ENCODE measurements at regions not wholly inside any gene's neighbourhood (a gene's known extent, or its start where the extent isn't known, plus 50 kb on each side); places are given as distances from the start of the nearest gene placed in this dataset.

GRCh38 chr6:145331066-145331465 lies 404.3 kb downstream of the EPM2A start (continued):
- TF ChIP-seq, protein P1, sequence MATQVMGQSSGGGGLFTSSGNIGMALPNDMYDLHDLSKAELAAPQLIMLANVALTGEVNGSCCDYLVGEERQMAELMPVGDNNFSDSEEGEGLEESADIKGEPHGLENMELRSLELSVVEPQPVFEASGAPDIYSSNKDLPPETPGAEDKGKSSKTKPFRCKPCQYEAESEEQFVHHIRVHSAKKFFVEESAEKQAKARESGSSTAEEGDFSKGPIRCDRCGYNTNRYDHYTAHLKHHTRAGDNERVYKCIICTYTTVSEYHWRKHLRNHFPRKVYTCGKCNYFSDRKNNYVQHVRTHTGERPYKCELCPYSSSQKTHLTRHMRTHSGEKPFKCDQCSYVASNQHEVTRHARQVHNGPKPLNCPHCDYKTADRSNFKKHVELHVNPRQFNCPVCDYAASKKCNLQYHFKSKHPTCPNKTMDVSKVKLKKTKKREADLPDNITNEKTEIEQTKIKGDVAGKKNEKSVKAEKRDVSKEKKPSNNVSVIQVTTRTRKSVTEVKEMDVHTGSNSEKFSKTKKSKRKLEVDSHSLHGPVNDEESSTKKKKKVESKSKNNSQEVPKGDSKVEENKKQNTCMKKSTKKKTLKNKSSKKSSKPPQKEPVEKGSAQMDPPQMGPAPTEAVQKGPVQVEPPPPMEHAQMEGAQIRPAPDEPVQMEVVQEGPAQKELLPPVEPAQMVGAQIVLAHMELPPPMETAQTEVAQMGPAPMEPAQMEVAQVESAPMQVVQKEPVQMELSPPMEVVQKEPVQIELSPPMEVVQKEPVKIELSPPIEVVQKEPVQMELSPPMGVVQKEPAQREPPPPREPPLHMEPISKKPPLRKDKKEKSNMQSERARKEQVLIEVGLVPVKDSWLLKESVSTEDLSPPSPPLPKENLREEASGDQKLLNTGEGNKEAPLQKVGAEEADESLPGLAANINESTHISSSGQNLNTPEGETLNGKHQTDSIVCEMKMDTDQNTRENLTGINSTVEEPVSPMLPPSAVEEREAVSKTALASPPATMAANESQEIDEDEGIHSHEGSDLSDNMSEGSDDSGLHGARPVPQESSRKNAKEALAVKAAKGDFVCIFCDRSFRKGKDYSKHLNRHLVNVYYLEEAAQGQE (IDR thresholded peaks at IDR 0.05), result no peak
- TF ChIP-seq, protein P2, sequence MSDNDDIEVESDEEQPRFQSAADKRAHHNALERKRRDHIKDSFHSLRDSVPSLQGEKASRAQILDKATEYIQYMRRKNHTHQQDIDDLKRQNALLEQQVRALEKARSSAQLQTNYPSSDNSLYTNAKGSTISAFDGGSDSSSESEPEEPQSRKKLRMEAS (IDR thresholded peaks at IDR 0.05), result no peak
- no peak for TF ChIP-seq YY1 (IDR thresholded peaks at IDR 0.05)

- Histone ChIP-seq H3K9ac (ENCODE audit: low read depth in 1 of 2, low read length in 2 of 2) (no peak overlapping the region), H3K4me3 (ENCODE audit: low read depth in 1 of 3, low read length in 3 of 3) (no peak overlapping the region), H3K4me1 (ENCODE audit: control insufficient read depth in 4 of 4, insufficient read depth in 4 of 4, low read length in 3 of 4) (no peaks in the 10 kb centered on the region), H3K27me3 (ENCODE audit: control insufficient read depth in 4 of 4, insufficient read depth in 4 of 4, low read length in 3 of 4) (no peaks in the 10 kb centered on the region), H3K36me3 (ENCODE audit: control insufficient read depth in 4 of 4, insufficient read depth in 3 of 4, low read depth in 1 of 4, low read length in 3 of 4) (no peaks in the 10 kb centered on the region), H3K9me3 (ENCODE audit: control insufficient read depth in 4 of 4, low read length in 3 of 4) (no peaks in the 10 kb centered on the region), H3K27ac (ENCODE audit: low read depth in 1 of 2, low read length in 2 of 2) (no peak overlapping the region)
- TF ChIP-seq RXRA (IDR thresholded peaks at IDR 0.05), result no peak
- no peak for TF ChIP-seq EGR1 (IDR thresholded peaks at IDR 0.05; ENCODE audit: low read depth in 2 of 2)
- TF ChIP-seq ZBTB33 (IDR thresholded peaks at IDR 0.05), result no peak
- TF ChIP-seq YY1 (IDR thresholded peaks at IDR 0.05), result no peak
- TF ChIP-seq, protein P3, sequence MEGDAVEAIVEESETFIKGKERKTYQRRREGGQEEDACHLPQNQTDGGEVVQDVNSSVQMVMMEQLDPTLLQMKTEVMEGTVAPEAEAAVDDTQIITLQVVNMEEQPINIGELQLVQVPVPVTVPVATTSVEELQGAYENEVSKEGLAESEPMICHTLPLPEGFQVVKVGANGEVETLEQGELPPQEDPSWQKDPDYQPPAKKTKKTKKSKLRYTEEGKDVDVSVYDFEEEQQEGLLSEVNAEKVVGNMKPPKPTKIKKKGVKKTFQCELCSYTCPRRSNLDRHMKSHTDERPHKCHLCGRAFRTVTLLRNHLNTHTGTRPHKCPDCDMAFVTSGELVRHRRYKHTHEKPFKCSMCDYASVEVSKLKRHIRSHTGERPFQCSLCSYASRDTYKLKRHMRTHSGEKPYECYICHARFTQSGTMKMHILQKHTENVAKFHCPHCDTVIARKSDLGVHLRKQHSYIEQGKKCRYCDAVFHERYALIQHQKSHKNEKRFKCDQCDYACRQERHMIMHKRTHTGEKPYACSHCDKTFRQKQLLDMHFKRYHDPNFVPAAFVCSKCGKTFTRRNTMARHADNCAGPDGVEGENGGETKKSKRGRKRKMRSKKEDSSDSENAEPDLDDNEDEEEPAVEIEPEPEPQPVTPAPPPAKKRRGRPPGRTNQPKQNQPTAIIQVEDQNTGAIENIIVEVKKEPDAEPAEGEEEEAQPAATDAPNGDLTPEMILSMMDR (IDR thresholded peaks at IDR 0.05; ENCODE audit: low read depth, low read length, missing input control), result no peak
- no peak for TF ChIP-seq TAF1 (conservative IDR thresholded peaks at IDR 0.05)
- TF ChIP-seq ATF3 (IDR thresholded peaks at IDR 0.05), result no peak
- TF ChIP-seq GABPA (IDR thresholded peaks at IDR 0.05 in 1 of 2, conservative IDR thresholded peaks at IDR 0.05 in 1 of 2), result no peak
- no peak for TF ChIP-seq NR2F2 (IDR thresholded peaks at IDR 0.05)
- no peak for TF ChIP-seq FOXA2 (IDR thresholded peaks at IDR 0.05)
- TF ChIP-seq, protein P1 (IDR thresholded peaks at IDR 0.05), result no peak
- TF ChIP-seq FOXA1 (IDR thresholded peaks at IDR 0.05), result no peak
- TF ChIP-seq HNF4A (conservative IDR thresholded peaks at IDR 0.05), result no peak
- TF ChIP-seq, protein P2 (IDR thresholded peaks at IDR 0.05), result no peak
- no peak for TF ChIP-seq SP1 (IDR thresholded peaks at IDR 0.05)
- TF ChIP-seq HNF4G (IDR thresholded peaks at IDR 0.05), result no peak
- DNase-seq (ENCODE audit: low spot score), result no peak
- WGBS, result 71% methylated on average over 2 of the region's 2 CpGs
These were observed 403.3 kb downstream of the EPM2A start for GRCh38 chr6:145332011-145332410.

Measured in liver (tissue), 8 donors.